Mucosa of descending colon (tissue), 3 donors: ENCODE measurements at regions not wholly inside any gene's neighbourhood (a gene's known extent, or its start where the extent isn't known, plus 50 kb on each side); places are given as distances from the start of the nearest gene placed in this dataset.
A peak's percentile ranks its signal among the peaks of the same experiment; 100 is the strongest.
"Not testable (repeated sequence)": the region's sequence is repeated elsewhere in the genome, so short reads cannot be mapped to it uniquely, and the experiment has no call there.

Experiments used
- ATAC-seq: fragments of 200-7000 bp; cut with Tn5 transposase; one replicate; pipeline ENCODE4 v1.9.1; 2020; ENCODE audit warnings: mild to moderate bottlenecking, moderate library complexity
- DNase-seq, 3 donors: peaks; one replicate each; pipeline ENCODE4 v3.0.0-alpha.2; 2020
- H3K36me3 ChIP-seq: fragments of 200-600 bp; one replicate; pipeline ENCODE4 v1.8.0; 2021; ENCODE audit warnings: low read depth, mild to moderate bottlenecking
- H3K4me1 ChIP-seq: fragments of 200-600 bp; one replicate; pipeline ENCODE4 v1.8.0; 2021; ENCODE audit warnings: low read depth, mild to moderate bottlenecking
- H3K4me3 ChIP-seq: fragments of 200-600 bp; one replicate; pipeline ENCODE4 v1.8.0; 2021; ENCODE audit warnings: mild to moderate bottlenecking
- H3K9me3 ChIP-seq: fragments of 200-600 bp; one replicate; pipeline ENCODE4 v1.8.0; 2021; ENCODE audit warnings: mild to moderate bottlenecking
- intact Hi-C, 2 donors: fragments of 100-400 bp; cut with DNase I in 1 of 2; cut with micrococcal nuclease in 1 of 2; formaldehyde crosslinking; loops; one replicate each; pipeline versions ENCODE4 v1.11.0 to v1.11.1; 2022; cut with DNase I, micrococcal nuclease
- TF ChIP-seq, protein P1 (sequence below): fragments of 200-600 bp; IDR thresholded peaks from one replicate; pipeline ENCODE4 v1.8.0; 2022; ENCODE audit warnings: antibody characterized with exemption, mild to moderate bottlenecking
- donor health status: DM: no; HTN: no; CAD: no; lungs with moderate emphysema.
- donor health status: DM: no; HTN: no; CAD: no.
- donor health status: DM: no; HTN: yes; CAD: no.

DNA sequence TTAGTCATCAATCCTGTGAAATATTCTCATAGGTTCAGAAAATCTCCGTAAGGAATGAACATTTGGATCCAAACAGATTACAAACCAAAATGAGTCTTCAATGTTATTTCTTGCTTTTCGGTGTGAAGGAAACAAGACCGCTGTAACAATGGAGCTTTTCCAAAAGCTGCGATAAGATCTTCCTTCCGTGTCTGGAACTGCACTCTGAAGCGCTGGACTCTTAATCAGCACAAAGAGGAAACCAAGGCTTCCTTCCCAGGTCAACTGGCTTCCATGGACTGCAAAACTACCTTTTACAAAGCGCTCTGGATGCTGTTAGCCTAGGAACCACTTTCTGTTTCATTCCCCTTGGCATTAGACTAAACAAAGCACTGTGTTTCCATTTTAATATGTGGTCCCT, 137.9 kb upstream of the BASP1 start:
- DNase-seq = no peak
- TF ChIP-seq, protein P1, sequence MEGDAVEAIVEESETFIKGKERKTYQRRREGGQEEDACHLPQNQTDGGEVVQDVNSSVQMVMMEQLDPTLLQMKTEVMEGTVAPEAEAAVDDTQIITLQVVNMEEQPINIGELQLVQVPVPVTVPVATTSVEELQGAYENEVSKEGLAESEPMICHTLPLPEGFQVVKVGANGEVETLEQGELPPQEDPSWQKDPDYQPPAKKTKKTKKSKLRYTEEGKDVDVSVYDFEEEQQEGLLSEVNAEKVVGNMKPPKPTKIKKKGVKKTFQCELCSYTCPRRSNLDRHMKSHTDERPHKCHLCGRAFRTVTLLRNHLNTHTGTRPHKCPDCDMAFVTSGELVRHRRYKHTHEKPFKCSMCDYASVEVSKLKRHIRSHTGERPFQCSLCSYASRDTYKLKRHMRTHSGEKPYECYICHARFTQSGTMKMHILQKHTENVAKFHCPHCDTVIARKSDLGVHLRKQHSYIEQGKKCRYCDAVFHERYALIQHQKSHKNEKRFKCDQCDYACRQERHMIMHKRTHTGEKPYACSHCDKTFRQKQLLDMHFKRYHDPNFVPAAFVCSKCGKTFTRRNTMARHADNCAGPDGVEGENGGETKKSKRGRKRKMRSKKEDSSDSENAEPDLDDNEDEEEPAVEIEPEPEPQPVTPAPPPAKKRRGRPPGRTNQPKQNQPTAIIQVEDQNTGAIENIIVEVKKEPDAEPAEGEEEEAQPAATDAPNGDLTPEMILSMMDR = no peak
- no peaks in the 10 kb centered on the region for H3K36me3 ChIP-seq
- H3K4me3 ChIP-seq = no peak overlapping the region
- intact Hi-C loops = loop anchor here in 1 of 2 donors (5.0 kb wide), 1 partner anchor 127 kb away; no protein-coding TSS in a partner anchor
- no peaks in the 10 kb centered on the region for H3K9me3 ChIP-seq
- no peaks in the 10 kb centered on the region for H3K4me1 ChIP-seq
- ATAC-seq = no peak

DNA sequence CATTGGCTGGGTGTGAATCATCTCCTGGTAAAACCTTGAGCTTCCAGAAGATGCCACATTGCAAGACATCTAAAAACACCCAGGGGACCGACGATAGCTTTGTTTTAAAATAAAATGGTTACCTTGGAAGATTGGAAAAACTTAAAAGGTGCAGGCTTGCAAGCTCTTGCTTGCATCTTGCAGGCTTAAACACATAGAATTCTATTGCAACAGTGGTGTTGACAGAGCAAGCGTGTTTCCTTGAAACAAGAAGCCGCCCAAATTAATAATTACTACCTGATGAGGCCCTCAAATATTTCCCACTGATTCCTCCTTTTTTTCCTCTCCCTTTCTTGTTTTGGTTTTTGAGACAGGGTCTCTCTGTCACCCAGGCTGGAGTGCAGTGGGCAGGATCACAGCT, 137.1 kb upstream of the BASP1 start:
- no peak overlapping the region for H3K4me3 ChIP-seq
- H3K4me1 ChIP-seq = no peaks in the 10 kb centered on the region
- TF ChIP-seq, protein P1 = no peak
- DNase-seq (no peak), ATAC-seq (no peak)
- H3K36me3 ChIP-seq = no peaks in the 10 kb centered on the region
- no peaks in the 10 kb centered on the region for H3K9me3 ChIP-seq
- intact Hi-C loops = no loop called here

DNA sequence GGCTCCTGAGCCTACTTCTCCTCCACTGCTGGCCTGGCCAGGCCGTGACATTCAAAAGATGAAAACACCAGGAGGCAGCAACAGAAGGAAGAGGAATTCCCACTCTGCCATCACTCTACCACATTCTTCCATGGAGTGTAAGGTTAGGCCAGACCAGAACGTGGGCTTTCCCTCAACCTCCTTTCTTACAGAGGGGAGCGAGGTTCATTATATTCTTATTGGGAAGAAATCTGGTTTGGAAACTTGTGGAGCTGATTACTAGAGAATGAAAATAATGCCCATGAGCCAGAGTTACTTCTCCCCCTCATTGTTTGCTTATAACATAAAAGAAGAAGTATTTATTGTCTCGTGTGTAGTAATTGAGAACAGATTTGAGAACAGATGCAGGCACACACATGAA, 136.3 kb upstream of the BASP1 start:
- no peak overlapping the region for H3K4me3 ChIP-seq
- peak; percentile 23 for ATAC-seq
- TF ChIP-seq, protein P1 = no peak
- H3K9me3 ChIP-seq = no peaks in the 10 kb centered on the region
- DNase-seq = no peak
- H3K36me3 ChIP-seq = no peaks in the 10 kb centered on the region
- H3K4me1 ChIP-seq = no peaks in the 10 kb centered on the region
- intact Hi-C loops = no loop called here

DNA sequence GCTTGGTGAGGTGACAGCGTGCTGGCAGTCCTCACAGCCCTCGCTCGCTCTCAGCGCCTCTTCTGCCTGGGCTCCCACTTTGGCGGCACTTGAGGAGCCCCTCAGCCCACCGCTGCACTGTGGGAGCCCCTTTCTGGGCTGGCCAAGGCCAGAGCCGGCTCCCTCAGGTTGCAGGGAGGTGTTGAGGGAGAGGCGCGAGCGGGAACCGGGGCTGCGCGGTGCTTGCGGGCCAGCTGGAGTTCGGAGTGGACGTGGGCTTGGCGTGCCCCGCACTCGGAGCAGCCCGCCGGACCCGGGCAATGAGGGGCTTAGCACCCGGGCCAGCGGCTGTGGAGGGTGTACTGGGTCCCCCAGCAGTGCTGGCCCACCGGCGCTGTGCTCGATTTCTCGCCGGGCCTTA, 134.2 kb upstream of the BASP1 start:
- DNase-seq, H3K36me3 ChIP-seq, ATAC-seq, H3K4me3 ChIP-seq, intact Hi-C loops, H3K4me1 ChIP-seq, H3K9me3 ChIP-seq: not testable (repeated sequence)

DNA sequence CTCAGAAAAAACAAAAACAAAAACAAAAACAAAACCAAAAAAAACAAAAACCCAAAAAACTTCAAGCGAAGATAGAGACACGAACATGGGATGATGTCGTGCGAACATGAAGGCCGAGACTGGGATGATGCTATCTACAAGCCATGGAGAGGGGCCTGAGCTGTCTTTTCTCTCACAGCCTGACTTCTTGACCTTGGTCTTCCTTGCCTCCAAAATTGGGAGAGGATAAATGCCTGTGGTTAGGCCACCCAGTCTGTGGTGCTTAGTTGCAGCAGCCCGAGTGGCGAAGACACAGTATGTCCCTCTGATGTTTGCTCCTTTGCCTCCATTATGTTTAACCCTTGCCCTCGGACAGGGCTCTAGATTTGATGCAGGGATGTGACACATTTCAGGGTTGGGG, 130.4 kb upstream of the BASP1 start:
- TF ChIP-seq, protein P1 = no peak
- intact Hi-C loops = no loop called here
- Histone ChIP-seq H3K4me3 (no peak overlapping the region), H3K4me1 (no peaks in the 10 kb centered on the region), H3K9me3 (no peaks in the 10 kb centered on the region), H3K36me3 (no peaks in the 10 kb centered on the region)
- DNase-seq (no peak), ATAC-seq (no peak)

DNA sequence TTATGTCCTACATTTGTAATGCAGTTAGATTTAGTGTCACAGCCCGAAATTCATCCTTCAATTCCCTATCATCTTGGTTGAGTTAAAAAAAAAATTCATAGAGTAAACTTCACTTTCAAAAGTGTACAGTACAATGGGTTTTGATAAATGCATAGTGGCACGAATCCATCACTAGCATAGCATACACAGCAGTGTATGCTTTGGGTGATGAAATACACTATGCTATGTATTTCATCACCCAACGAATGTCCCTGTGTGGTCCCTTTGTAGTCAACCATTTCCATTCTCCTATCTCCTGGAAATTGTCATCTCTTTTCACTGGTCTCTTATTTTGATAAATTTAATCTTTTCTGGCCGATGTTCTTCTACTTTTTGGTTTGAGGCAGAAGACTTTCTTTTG, 129.4 kb upstream of the BASP1 start:
- no peaks in the 10 kb centered on the region for H3K36me3 ChIP-seq
- no peak for ATAC-seq
- no peak overlapping the region for H3K4me3 ChIP-seq
- TF ChIP-seq, protein P1 = no peak
- DNase-seq = no peak
- no peaks in the 10 kb centered on the region for H3K9me3 ChIP-seq
- intact Hi-C loops = no loop called here
- H3K4me1 ChIP-seq = no peaks in the 10 kb centered on the region
